HepG2 (cell line): ENCODE measurements at regions not wholly inside any gene's neighbourhood (a gene's known extent, or its start where the extent isn't known, plus 50 kb on each side); places are given as distances from the start of the nearest gene placed in this dataset.

ENCODE experiments used
- ATAC-seq: fragments of 200-7000 bp; cut with Tn5 transposase; 3 replicates; pipeline ENCODE4 v1.9.1; 2020; ENCODE audit warnings: mild to moderate bottlenecking, moderate library complexity
- BruUV-seq: library from RNA; stranded (reverse); fragments of 400-500 nt; replicated peaks from 2 replicates; lab custom pipeline; 2021; lab: Mats Ljungman, UMichigan
- CTCF ChIA-PET: fragments of 300-600 bp; formaldehyde crosslinking; extraction: SDS; loops from one replicate; lab custom pipeline; 2021; ENCODE audit warnings: low total read pairs, inconsistent platforms, low intra/inter-chr PET ratio; lab: Yijun Ruan, JAX
- POLR2A ChIA-PET: fragments of 350-600 bp; sonication (Branson Sonifier 250); formaldehyde crosslinking; loops from one replicate; lab custom pipeline; 2020; ENCODE audit warnings: antibody characterized with exemption, inconsistent platforms; lab: Yijun Ruan, JAX
- DNase-seq: peaks from one replicate; pipeline ENCODE4 v3.0.0-alpha.2; 2015; ENCODE audit warnings: low spot score
- FAIRE-seq: peaks from 3 replicates; lab custom pipeline; 2011; peaks lifted over from hg19 to GRCh38; lab: Jason Lieb, UNC
- H2AFZ ChIP-seq: one replicate; pipeline ENCODE4 v1.6.1; 2011; ENCODE audit warnings: low read length, inconsistent platforms
- H3K27ac ChIP-seq: fragments of 300-600 bp; 3 replicates; pipeline ENCODE4 v1.8.0; 2011; ENCODE audit warnings: mixed run types, mild to moderate bottlenecking, mixed read lengths, low read length, inconsistent platforms; ENCODE audit not compliant: insufficient read depth; ENCODE audit errors: extremely low read length
- H3K27me3 ChIP-seq, 2 experiments: fragments of 200-600 bp in 1 of 2; 2 replicates in 1 of 2; 3 replicates in 1 of 2; pipeline versions ENCODE4 v1.6.0 to v1.8.0; 2011; ENCODE audit warnings: low read length in 2 of 2, mild to moderate bottlenecking in 2 of 2, moderate library complexity in 2 of 2, inconsistent platforms in 1 of 2; ENCODE audit not compliant: insufficient read depth in 2 of 2, control insufficient read depth in 1 of 2
- H3K36me3 ChIP-seq, 2 experiments: fragments of 200-600 bp in 1 of 2; replicated peaks in 1 of 2; 2 replicates in 1 of 2; 3 replicates in 1 of 2; pipeline versions ENCODE4 v1.5.1 to v1.8.0; 2011; ENCODE audit warnings: low read length in 2 of 2, inconsistent platforms in 1 of 2; ENCODE audit not compliant: insufficient read depth in 2 of 2, control insufficient read depth in 1 of 2
- H3K4me1 ChIP-seq: 2 replicates; pipeline ENCODE4 v1.5.1; 2012; ENCODE audit warnings: low read length, inconsistent platforms; ENCODE audit not compliant: insufficient read depth
- H3K4me2 ChIP-seq: 2 replicates; pipeline ENCODE4 v1.6.0; 2011; ENCODE audit warnings: low read depth, low read length, inconsistent platforms
- H3K4me3 ChIP-seq, 3 experiments: fragments of 200-600 bp in 1 of 3; sonication (generic), shearing (Covaris generic) in 1 of 3; replicated peaks in 1 of 3; 2 replicates each; pipeline ENCODE4 v1.5.1; 2011 to 2016; ENCODE audit warnings: low read length in 3 of 3, inconsistent platforms in 2 of 3, low read depth in 2 of 3, mild to moderate bottlenecking in 2 of 3, control low read depth in 1 of 3, mixed read lengths in 1 of 3; ENCODE audit not compliant: insufficient read depth in 1 of 3
- H3K79me2 ChIP-seq: one replicate; pipeline ENCODE4 v1.6.1; 2011; ENCODE audit warnings: low read length, inconsistent platforms; ENCODE audit not compliant: insufficient read depth
- H3K9ac ChIP-seq: 2 replicates; pipeline ENCODE4 v1.6.0; 2011; ENCODE audit warnings: mild to moderate bottlenecking, low read depth, low read length, inconsistent platforms; ENCODE audit not compliant: insufficient read depth
- H3K9me3 ChIP-seq: 2 replicates; pipeline ENCODE4 v1.5.1; 2012; ENCODE audit warnings: mild to moderate bottlenecking, low read length
- H4K20me1 ChIP-seq: 2 replicates; pipeline ENCODE4 v1.6.0; 2011; ENCODE audit warnings: inconsistent platforms, mild to moderate bottlenecking, low read length, moderate library complexity; ENCODE audit not compliant: insufficient read depth
- CHD2 ChIP-seq: IDR thresholded peaks from 2 replicates; pipeline ENCODE4 v1.6.1; 2011; ENCODE audit warnings: low read depth, low read length, improper control_type of control experiment
- FOXK2 ChIP-seq: fragments of 450-650 bp; IDR thresholded peaks from 2 replicates; pipeline ENCODE4 v1.6.1; 2016
- KLF16 ChIP-seq, 2 experiments: sonication (generic) in 1 of 2; formaldehyde crosslinking in 1 of 2; IDR thresholded peaks; 2 replicates each; pipeline versions ENCODE4 v1.6.1 to v1.8.0; 2016 to 2023; ENCODE audit warnings: missing genetic modification reagents in 2 of 2, missing compliant biosample characterization in 1 of 2
- MBD4 ChIP-seq: IDR thresholded peaks from 2 replicates; pipeline ENCODE4 v1.6.1; 2012; ENCODE audit warnings: low read length, inconsistent platforms, borderline replicate concordance
- MTA3 ChIP-seq: sonication (generic); formaldehyde crosslinking; IDR thresholded peaks from 2 replicates; pipeline ENCODE4 v1.4.0; 2020; ENCODE audit warnings: missing genetic modification reagents
- PAX8 ChIP-seq: sonication (generic); formaldehyde crosslinking; IDR thresholded peaks from 2 replicates; pipeline ENCODE4 v1.8.0; 2022; ENCODE audit warnings: mild to moderate bottlenecking, missing genetic modification reagents, borderline replicate concordance
- PCBP2 ChIP-seq: fragments of 200-400 bp; formaldehyde crosslinking; optimal IDR thresholded peaks from 2 replicates; pipeline ENCODE3; 2018; ENCODE audit warnings: low read length, low read depth; ENCODE audit not compliant: poor library complexity, severe bottlenecking
- ZNF260 ChIP-seq: sonication (generic); formaldehyde crosslinking; IDR thresholded peaks from 2 replicates; pipeline ENCODE4 v1.4.0; 2020; ENCODE audit warnings: missing genetic modification reagents, low read depth, mild to moderate bottlenecking, borderline replicate concordance
- ZNF275 ChIP-seq: sonication (generic); formaldehyde crosslinking; IDR thresholded peaks from 2 replicates; pipeline ENCODE4 v1.8.0; 2022; ENCODE audit warnings: missing genetic modification reagents, mild to moderate bottlenecking, inconsistent platforms, borderline replicate concordance
- ZNF768 ChIP-seq: sonication (generic); formaldehyde crosslinking; IDR thresholded peaks from 2 replicates; pipeline ENCODE4 v1.4.0; 2020; ENCODE audit warnings: missing genetic modification reagents
- WGBS: methylation state at CpG from one replicate; pipeline ENCODE4 v1.1.6; 2017; ENCODE audit warnings: low lambda C conversion rate; 5-methylcytosine and 5-hydroxymethylcytosine counted together
- in situ Hi-C: cut with HindIII; loops from 2 replicates; pipeline ENCODE4 v1.10.0; 2017; ENCODE audit warnings: low pct_unique_long_range_greater_than_20kb; ENCODE audit not compliant: extremely low pct_ligation_motif_present
- intact Hi-C: fragments of 100-400 bp; cut with micrococcal nuclease; formaldehyde crosslinking; loops from one replicate; pipeline ENCODE4 v1.10.0; 2022; ENCODE audit not compliant: unreplicated experiment
- TF ChIP-seq, protein P1 (sequence below): IDR thresholded peaks from 2 replicates; pipeline ENCODE4 v1.6.1; 2016; ENCODE audit warnings: missing compliant biosample characterization, missing genetic modification reagents, borderline replicate concordance

DNA sequence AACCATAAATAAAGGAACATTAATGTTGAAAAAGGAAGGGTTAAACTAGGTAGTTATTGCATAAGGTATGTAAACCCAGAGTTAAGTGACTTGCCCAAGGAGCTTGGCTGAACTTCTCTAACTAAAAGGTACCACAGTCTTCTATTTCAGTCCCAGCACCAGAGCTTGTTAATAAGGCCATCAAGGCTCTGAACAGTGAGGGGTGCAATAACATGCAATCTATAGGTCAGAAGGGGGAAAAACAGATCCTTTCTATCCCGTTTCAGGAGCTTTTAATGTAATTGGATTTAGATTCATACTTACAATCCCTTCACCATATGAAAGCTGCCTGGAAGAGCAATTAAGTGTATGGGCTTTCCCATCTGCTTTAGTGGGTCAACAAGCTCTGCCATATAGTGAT lies 441.5 kb upstream of the SPRY2 start:
- ChIA-PET CTCF (no interaction called here), POLR2A (no interaction called here)
- no peak for FAIRE-seq
- Histone ChIP-seq H3K36me3 (no peaks in the 10 kb centered on the region), H3K79me2 (no peaks in the 10 kb centered on the region), H3K9ac (no peak overlapping the region), H3K4me1 (no peaks in the 10 kb centered on the region), H3K4me2 (no peak overlapping the region), H4K20me1 (no peaks in the 10 kb centered on the region), H3K27ac (no peak overlapping the region), H3K9me3 (peaks cover 5% of the 10 kb centered on the region; the same call in 1 of the 2 replicates), H2AFZ (no peak overlapping the region), H3K27me3 (no peaks in the 10 kb centered on the region), H3K4me3 (no peak overlapping the region)
- no TSS peak for BruUV-seq
- DNase-seq, result no peak
- intact Hi-C loops (no loop called here), in situ Hi-C loops (no loop called here)
- WGBS, result 0% methylated on average over 1 of the region's 1 CpG
- no peak for TF ChIP-seq MTA3 (CRISPR knock-in tag)
- TF ChIP-seq ZNF260 (CRISPR knock-in tag), result no peak
- TF ChIP-seq ZNF768, result no peak
- TF ChIP-seq KLF16 (CRISPR knock-in tag; IDR thresholded peaks at IDR 0.05), result no peak
- TF ChIP-seq CHD2, result no peak
- TF ChIP-seq ZNF275 (CRISPR knock-in tag), result no peak
- no peak for TF ChIP-seq PCBP2
- no peak for TF ChIP-seq MBD4
- no peak for TF ChIP-seq PAX8 (CRISPR knock-in tag)
- no peak for TF ChIP-seq FOXK2
- TF ChIP-seq, protein P1, sequence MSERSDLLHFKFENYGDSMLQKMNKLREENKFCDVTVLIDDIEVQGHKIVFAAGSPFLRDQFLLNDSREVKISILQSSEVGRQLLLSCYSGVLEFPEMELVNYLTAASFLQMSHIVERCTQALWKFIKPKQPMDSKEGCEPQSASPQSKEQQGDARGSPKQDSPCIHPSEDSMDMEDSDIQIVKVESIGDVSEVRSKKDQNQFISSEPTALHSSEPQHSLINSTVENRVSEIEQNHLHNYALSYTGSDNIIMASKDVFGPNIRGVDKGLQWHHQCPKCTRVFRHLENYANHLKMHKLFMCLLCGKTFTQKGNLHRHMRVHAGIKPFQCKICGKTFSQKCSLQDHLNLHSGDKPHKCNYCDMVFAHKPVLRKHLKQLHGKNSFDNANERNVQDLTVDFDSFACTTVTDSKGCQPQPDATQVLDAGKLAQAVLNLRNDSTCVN (CRISPR knock-in tag), result no peak
- ATAC-seq, result no peak
